GM12878 (cell line): ENCODE measurements at regions not wholly inside any gene's neighbourhood (a gene's known extent, or its start where the extent isn't known, plus 50 kb on each side); places are given as distances from the start of the nearest gene placed in this dataset.

ENCODE experiments used
- ATAC-seq: fragments of 200-7000 bp; cut with Tn5 transposase; 3 replicates; pipeline ENCODE4 v1.9.1; 2020; ENCODE audit warnings: mild to moderate bottlenecking, moderate library complexity
- BruUV-seq: library from RNA; stranded (reverse); fragments of 400-500 nt; replicated peaks from 2 replicates; lab custom pipeline; 2021; lab: Mats Ljungman, UMichigan
- CTCF ChIA-PET: fragments of 300-600 bp; sonication (Branson Sonifier 250); formaldehyde crosslinking; extraction: SDS; loops from one replicate; lab custom pipeline; 2021; ENCODE audit warnings: inconsistent platforms; lab: Yijun Ruan, JAX
- POLR2A ChIA-PET: fragments of 350-600 bp; formaldehyde crosslinking; extraction: SDS; loops from one replicate; lab custom pipeline; 2021; ENCODE audit warnings: inconsistent platforms; lab: Charles Lee
- RAD21 ChIA-PET: fragments of 300-600 bp; sonication (Branson Sonifier 250); formaldehyde crosslinking; loops from one replicate; lab custom pipeline; 2023; ENCODE audit warnings: antibody characterized with exemption; ENCODE audit not compliant: unreplicated experiment; lab: Charles Lee
- SMC1A ChIA-PET: fragments of 300-600 bp; sonication (Branson Sonifier 250); formaldehyde crosslinking; loops from one replicate; lab custom pipeline; 2023; ENCODE audit not compliant: unreplicated experiment, uncharacterized antibody; lab: Charles Lee
- DNase-seq: peaks from one replicate; pipeline ENCODE4 v3.0.0-alpha.2; 2011; ENCODE audit warnings: low read depth, low spot score
- FAIRE-seq: peaks from 3 replicates; lab custom pipeline; 2011; peaks lifted over from hg19 to GRCh38; lab: Jason Lieb, UNC
- H2AFZ ChIP-seq: 2 replicates; pipeline ENCODE4 v1.6.0; 2011; ENCODE audit warnings: low read depth, low read length, control low read depth; ENCODE audit not compliant: control insufficient read depth
- H3K27ac ChIP-seq: 2 replicates; pipeline ENCODE4 v1.5.1; 2011; ENCODE audit warnings: control low read depth; ENCODE audit not compliant: control insufficient read depth, insufficient read depth
- H3K27me3 ChIP-seq, 2 experiments: replicated peaks in 1 of 2; 2 replicates each; pipeline versions ENCODE4 v1.6.0 to v1.6.1; 2011; ENCODE audit warnings: low read length in 1 of 2; ENCODE audit not compliant: control insufficient read depth in 2 of 2, insufficient read depth in 2 of 2
- H3K36me3 ChIP-seq, 2 experiments: 2 replicates each; pipeline ENCODE4 v1.5.1; 2011; ENCODE audit warnings: low read length in 1 of 2; ENCODE audit not compliant: control insufficient read depth in 2 of 2, insufficient read depth in 2 of 2
- H3K4me1 ChIP-seq: 2 replicates; pipeline ENCODE4 v1.6.1; 2011; ENCODE audit warnings: mild to moderate bottlenecking, low read length, moderate library complexity, mixed read lengths; ENCODE audit not compliant: control insufficient read depth, insufficient read depth
- H3K4me2 ChIP-seq: 2 replicates; pipeline ENCODE4 v1.6.0; 2011; ENCODE audit warnings: control low read depth; ENCODE audit not compliant: control insufficient read depth, insufficient read depth
- H3K4me3 ChIP-seq: fragments of 200-600 bp; sonication (generic); 2 replicates; pipeline ENCODE4 v1.5.1; 2016
- H3K79me2 ChIP-seq: 2 replicates; pipeline ENCODE4 v1.6.0; 2011; ENCODE audit warnings: low read length; ENCODE audit not compliant: control insufficient read depth, insufficient read depth
- H3K9ac ChIP-seq: 2 replicates; pipeline ENCODE4 v1.8.0; 2011; ENCODE audit warnings: low read length, control low read depth, mixed read lengths; ENCODE audit not compliant: control insufficient read depth, insufficient read depth
- H3K9me3 ChIP-seq: replicated peaks from 3 replicates; pipeline ENCODE4 v1.5.1; 2011; ENCODE audit warnings: mild to moderate bottlenecking, low read length; ENCODE audit not compliant: control insufficient read depth, insufficient read depth
- H4K20me1 ChIP-seq: 2 replicates; pipeline ENCODE4 v1.6.0; 2011; ENCODE audit not compliant: control insufficient read depth, insufficient read depth
- BMI1 ChIP-seq: fragments of 450-650 bp; IDR thresholded peaks from 2 replicates; pipeline ENCODE4 v1.6.1; 2016; ENCODE audit warnings: mild to moderate bottlenecking, moderate library complexity, borderline replicate concordance
- CBX5 ChIP-seq: sonication (generic); IDR thresholded peaks from 2 replicates; pipeline ENCODE4 v1.6.1; 2016; ENCODE audit warnings: low read depth, moderate library complexity, mild to moderate bottlenecking, inconsistent platforms
- CEBPB ChIP-seq, 2 experiments: fragments of 150-350 bp in 1 of 2; IDR thresholded peaks; 2 replicates each; pipeline ENCODE4 v1.6.1; 2012 to 2014; ENCODE audit warnings: low read depth in 2 of 2, low read length in 2 of 2, borderline replicate concordance in 1 of 2, inconsistent platforms in 1 of 2
- JUNB ChIP-seq: IDR thresholded peaks from 2 replicates; pipeline ENCODE4 v1.6.1; 2016; ENCODE audit warnings: antibody characterized with exemption, mild to moderate bottlenecking
- MTA3 ChIP-seq: IDR thresholded peaks from 2 replicates; pipeline ENCODE4 v1.6.1; 2012; ENCODE audit warnings: low read length, inconsistent platforms, borderline replicate concordance
- NFIC ChIP-seq: IDR thresholded peaks from 2 replicates; pipeline ENCODE4 v1.6.1; 2012; ENCODE audit warnings: low read depth, mild to moderate bottlenecking, inconsistent platforms, low read length, moderate library complexity
- NR2C2 ChIP-seq: IDR thresholded peaks from 2 replicates; pipeline ENCODE4 v1.6.1; 2011; ENCODE audit warnings: borderline replicate concordance, low read depth; ENCODE audit not compliant: control insufficient read depth, insufficient read length
- POLR2A ChIP-seq: IDR thresholded peaks from 2 replicates; pipeline ENCODE4 v1.6.1; 2011; ENCODE audit warnings: low read depth, mild to moderate bottlenecking, low read length
- POU2F2 ChIP-seq: IDR thresholded peaks from 3 replicates; pipeline ENCODE4 v1.6.1; 2011; ENCODE audit warnings: low read depth, mild to moderate bottlenecking, low read length, borderline replicate concordance
- PRDM15 ChIP-seq: fragments of 450-650 bp; formaldehyde crosslinking; IDR thresholded peaks from 2 replicates; pipeline ENCODE4 v1.4.0; 2020; ENCODE audit warnings: mild to moderate bottlenecking, moderate library complexity
- RAD51 ChIP-seq: fragments of 450-650 bp; IDR thresholded peaks from 2 replicates; pipeline ENCODE4 v1.6.1; 2016; ENCODE audit warnings: moderate library complexity, mild to moderate bottlenecking, inconsistent platforms
- SIX5 ChIP-seq: IDR thresholded peaks from 2 replicates; pipeline ENCODE4 v1.6.1; 2011; ENCODE audit warnings: mild to moderate bottlenecking, low read depth, low read length, moderate library complexity; ENCODE audit not compliant: severe bottlenecking
- SREBF2 ChIP-seq: IDR thresholded peaks from 2 replicates; pipeline ENCODE4 v1.6.1; 2012; ENCODE audit warnings: mild to moderate bottlenecking, low read length
- STAT3 ChIP-seq: IDR thresholded peaks from 2 replicates; pipeline ENCODE4 v1.6.1; 2011; ENCODE audit warnings: low read depth, low read length, improper control_type of control experiment
- TARDBP ChIP-seq: IDR thresholded peaks from 2 replicates; pipeline ENCODE4 v1.6.1; 2016; ENCODE audit warnings: borderline replicate concordance
- ZNF622 ChIP-seq: fragments of 450-650 bp; IDR thresholded peaks from 2 replicates; pipeline ENCODE4 v1.6.1; 2017; ENCODE audit warnings: mild to moderate bottlenecking, inconsistent platforms
- WGBS: methylation state at CpG from one replicate; pipeline ENCODE4 v1.1.6; 2016; ENCODE audit warnings: low lambda C conversion rate; ENCODE audit not compliant: insufficient replicate concordance, insufficient coverage; ENCODE audit errors: missing lambda C conversion rate; 5-methylcytosine and 5-hydroxymethylcytosine counted together
- in situ Hi-C: fragments of 300-500 bp; cut with MboI; formaldehyde crosslinking; loops from 9 replicates; pipeline ENCODE4 v1.14.3; 2018; ENCODE audit warnings: mixed read lengths
- intact Hi-C: fragments of 100-400 bp; cut with micrococcal nuclease; formaldehyde crosslinking; loops from one replicate; pipeline ENCODE4 v1.14.2; 2022; ENCODE audit not compliant: unreplicated experiment
- TF ChIP-seq, protein P1 (sequence below): fragments of 450-650 bp; formaldehyde crosslinking; IDR thresholded peaks from 2 replicates; pipeline ENCODE4 v1.4.0; 2022; ENCODE audit warnings: mild to moderate bottlenecking, moderate library complexity
- TF ChIP-seq, protein P2 (sequence below): fragments of 450-650 bp; IDR thresholded peaks from 2 replicates; pipeline ENCODE4 v1.6.1; 2017; ENCODE audit warnings: low read depth, mild to moderate bottlenecking, moderate library complexity

GRCh38 chr13:104025303-104025702 is 959.1 kb upstream of the SLC10A2 start:
- Histone ChIP-seq H4K20me1 (no peaks in the 10 kb centered on the region), H3K4me1 (no peaks in the 10 kb centered on the region), H3K4me3 (no peak overlapping the region), H3K9ac (no peak overlapping the region), H3K9me3 (no peaks in the 10 kb centered on the region), H3K79me2 (no peaks in the 10 kb centered on the region), H3K27ac (no peak overlapping the region), H3K4me2 (no peak overlapping the region), H2AFZ (no peak overlapping the region), H3K36me3 (no peaks in the 10 kb centered on the region), H3K27me3 (no peaks in the 10 kb centered on the region)
- ChIA-PET POLR2A (no interaction called here), RAD21 (no interaction called here), SMC1A (no interaction called here), CTCF (no interaction called here)
- FAIRE-seq (no peak), DNase-seq (no peak), ATAC-seq (no peak)
- intact Hi-C loops, result no loop called here
- in situ Hi-C loops, result no loop called here
- 0% methylated on average over 2 of the region's 2 CpGs for WGBS
- BruUV-seq, result no TSS peak
- TF ChIP-seq, protein P1, sequence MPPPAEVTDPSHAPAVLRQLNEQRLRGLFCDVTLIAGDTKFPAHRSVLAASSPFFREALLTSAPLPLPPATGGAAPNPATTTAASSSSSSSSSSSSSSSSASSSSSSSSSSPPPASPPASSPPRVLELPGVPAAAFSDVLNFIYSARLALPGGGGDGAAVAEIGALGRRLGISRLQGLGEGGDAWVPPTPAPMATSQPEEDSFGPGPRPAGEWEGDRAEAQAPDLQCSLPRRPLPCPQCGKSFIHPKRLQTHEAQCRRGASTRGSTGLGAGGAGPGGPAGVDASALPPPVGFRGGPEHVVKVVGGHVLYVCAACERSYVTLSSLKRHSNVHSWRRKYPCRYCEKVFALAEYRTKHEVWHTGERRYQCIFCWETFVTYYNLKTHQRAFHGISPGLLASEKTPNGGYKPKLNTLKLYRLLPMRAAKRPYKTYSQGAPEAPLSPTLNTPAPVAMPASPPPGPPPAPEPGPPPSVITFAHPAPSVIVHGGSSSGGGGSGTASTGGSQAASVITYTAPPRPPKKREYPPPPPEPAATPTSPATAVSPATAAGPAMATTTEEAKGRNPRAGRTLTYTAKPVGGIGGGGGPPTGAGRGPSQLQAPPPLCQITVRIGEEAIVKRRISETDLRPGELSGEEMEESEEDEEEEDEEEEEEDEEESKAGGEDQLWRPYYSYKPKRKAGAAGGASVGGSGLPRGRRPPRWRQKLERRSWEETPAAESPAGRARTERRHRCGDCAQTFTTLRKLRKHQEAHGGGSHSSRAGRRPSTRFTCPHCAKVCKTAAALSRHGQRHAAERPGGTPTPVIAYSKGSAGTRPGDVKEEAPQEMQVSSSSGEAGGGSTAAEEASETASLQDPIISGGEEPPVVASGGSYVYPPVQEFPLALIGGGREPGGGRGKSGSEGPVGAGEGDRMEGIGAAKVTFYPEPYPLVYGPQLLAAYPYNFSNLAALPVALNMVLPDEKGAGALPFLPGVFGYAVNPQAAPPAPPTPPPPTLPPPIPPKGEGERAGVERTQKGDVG, result no peak
- no peak for TF ChIP-seq PRDM15 (CRISPR knock-in tag)
- TF ChIP-seq CBX5, result no peak
- TF ChIP-seq RAD51, result no peak
- TF ChIP-seq NFIC, result no peak
- TF ChIP-seq BMI1, result no peak
- TF ChIP-seq MTA3, result no peak
- no peak for TF ChIP-seq NR2C2
- TF ChIP-seq, protein P2, sequence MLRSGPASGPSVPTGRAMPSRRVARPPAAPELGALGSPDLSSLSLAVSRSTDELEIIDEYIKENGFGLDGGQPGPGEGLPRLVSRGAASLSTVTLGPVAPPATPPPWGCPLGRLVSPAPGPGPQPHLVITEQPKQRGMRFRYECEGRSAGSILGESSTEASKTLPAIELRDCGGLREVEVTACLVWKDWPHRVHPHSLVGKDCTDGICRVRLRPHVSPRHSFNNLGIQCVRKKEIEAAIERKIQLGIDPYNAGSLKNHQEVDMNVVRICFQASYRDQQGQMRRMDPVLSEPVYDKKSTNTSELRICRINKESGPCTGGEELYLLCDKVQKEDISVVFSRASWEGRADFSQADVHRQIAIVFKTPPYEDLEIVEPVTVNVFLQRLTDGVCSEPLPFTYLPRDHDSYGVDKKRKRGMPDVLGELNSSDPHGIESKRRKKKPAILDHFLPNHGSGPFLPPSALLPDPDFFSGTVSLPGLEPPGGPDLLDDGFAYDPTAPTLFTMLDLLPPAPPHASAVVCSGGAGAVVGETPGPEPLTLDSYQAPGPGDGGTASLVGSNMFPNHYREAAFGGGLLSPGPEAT, result no peak
- TF ChIP-seq TARDBP, result no peak
- no peak for TF ChIP-seq SIX5
- no peak for TF ChIP-seq ZNF622
- no peak for TF ChIP-seq POLR2A
- no peak for TF ChIP-seq SREBF2
- no peak for TF ChIP-seq JUNB
- TF ChIP-seq STAT3, result no peak
- TF ChIP-seq POU2F2, result no peak
- no peak for TF ChIP-seq CEBPB (IDR thresholded peaks at IDR 0.05; ENCODE audit: borderline replicate concordance in 1 of 2, low read depth in 2 of 2, low read length in 2 of 2)
